Esophagus muscularis mucosa (tissue), 4 donors: ENCODE measurements at regions not wholly inside any gene's neighbourhood (a gene's known extent, or its start where the extent isn't known, plus 50 kb on each side); places are given as distances from the start of the nearest gene placed in this dataset.
"Not testable (repeated sequence)": the region's sequence is repeated elsewhere in the genome, so short reads cannot be mapped to it uniquely, and the experiment has no call there.

ENCODE experiments used
- DNase-seq: peaks from one replicate; pipeline ENCODE4 v3.0.0-alpha.2; 2017; ENCODE audit errors: extremely low spot score
- H3K27ac ChIP-seq, 4 donors: fragments of 200-600 bp; sonication (generic); replicated peaks in 1 of 4; 1 replicate in 3 of 4; 2 replicates in 1 of 4; pipeline ENCODE4 v1.5.1; 2016 to 2019; ENCODE audit warnings: mild to moderate bottlenecking in 1 of 4
- H3K27me3 ChIP-seq, 4 donors: fragments of 200-600 bp; sonication (generic); one replicate each; pipeline versions ENCODE4 v1.5.1 to v1.6.0; 2016 to 2019
- H3K36me3 ChIP-seq, 4 donors: fragments of 200-600 bp; sonication (generic); one replicate each; pipeline ENCODE4 v1.5.1; 2016 to 2019
- H3K4me1 ChIP-seq, 4 donors: fragments of 200-600 bp; sonication (generic); one replicate each; pipeline ENCODE4 v1.5.1; 2016 to 2019
- H3K4me3 ChIP-seq, 4 donors: fragments of 200-600 bp; sonication (generic); 1 replicate in 2 of 4; 2 replicates in 2 of 4; pipeline ENCODE4 v1.5.1; 2016 to 2019; ENCODE audit warnings: mild to moderate bottlenecking in 4 of 4, moderate library complexity in 1 of 4
- H3K9me3 ChIP-seq, 4 donors: fragments of 200-600 bp; sonication (generic); 1 replicate in 3 of 4; 2 replicates in 1 of 4; pipeline ENCODE4 v1.5.1; 2016 to 2019
- CTCF ChIP-seq, 3 experiments: fragments of 200-600 bp in 2 of 3; fragments of 450-650 bp in 1 of 3; sonication (generic) in 2 of 3; IDR thresholded peaks; one replicate each; pipeline ENCODE4 v1.5.1; 2017 to 2019; ENCODE audit warnings: antibody characterized with exemption in 3 of 3, mild to moderate bottlenecking in 2 of 3, moderate library complexity in 1 of 3
- EP300 ChIP-seq: sonication (generic); formaldehyde crosslinking; IDR thresholded peaks from one replicate; pipeline ENCODE4 v1.6.1; 2017; ENCODE audit warnings: antibody characterized with exemption
- POLR2A ChIP-seq: fragments of 450-650 bp; IDR thresholded peaks from one replicate; pipeline ENCODE4 v1.6.1; 2017; ENCODE audit warnings: antibody characterized with exemption, moderate library complexity, mild to moderate bottlenecking, low read depth
- POLR2AphosphoS5 ChIP-seq, 2 donors: sonication (generic); formaldehyde crosslinking; IDR thresholded peaks; one replicate each; pipeline ENCODE4 v1.6.1; 2017; ENCODE audit warnings: antibody characterized with exemption in 2 of 2
- WGBS: methylation state at CpG from one replicate; pipeline ENCODE4 v1.1.5; 2018; 5-methylcytosine and 5-hydroxymethylcytosine counted together
- intact Hi-C: fragments of 100-400 bp; cut with DNase I; formaldehyde crosslinking; loops from one replicate; pipeline ENCODE4 v1.15.1; 2023

GRCh38 chr3:109863701-109864100 lies 526.4 kb upstream of the DPPA4 start:
- Histone ChIP-seq H3K36me3 (no peaks in the 10 kb centered on the region), H3K27me3 (no peaks in the 10 kb centered on the region), H3K9me3 (peaks cover 0 to 7% (median 2%) of the 10 kb centered on the region in 4 donors), H3K4me1 (no peaks in the 10 kb centered on the region), H3K4me3 (no peak overlapping the region), H3K27ac (no peak overlapping the region)
- no peak for DNase-seq
- WGBS: 100% methylated on average over 1 of the region's 1 CpG
- intact Hi-C loops: no loop called here
- TF ChIP-seq EP300 (no peak), POLR2A (no peak), CTCF (IDR thresholded peaks at IDR 0.05) (no peak), POLR2AphosphoS5 (IDR thresholded peaks at IDR 0.05) (no peak)

DNA sequence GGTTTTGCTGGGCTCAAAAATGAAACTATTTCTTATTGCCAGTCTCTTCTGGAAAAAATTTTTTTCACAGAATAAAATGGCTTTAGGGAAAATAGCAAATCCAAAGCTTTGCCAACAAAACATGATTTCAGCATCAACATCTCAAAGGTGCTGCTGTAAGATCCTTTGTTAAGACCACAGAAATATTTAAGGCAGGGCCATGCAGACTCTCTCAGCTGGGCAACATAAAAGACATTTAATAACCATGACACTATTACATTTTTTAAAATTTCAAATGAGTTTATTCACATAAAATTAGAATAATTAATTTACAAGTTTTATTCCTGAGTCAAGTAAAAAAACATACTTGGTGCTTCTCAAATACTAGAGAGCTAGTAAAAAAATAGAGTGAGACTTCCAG lies 527.1 kb upstream of the DPPA4 start:
- Histone ChIP-seq H3K36me3 (no peaks in the 10 kb centered on the region), H3K4me1 (no peaks in the 10 kb centered on the region), H3K9me3 (peaks cover 0 to 7% (median 2%) of the 10 kb centered on the region in 4 donors), H3K4me3 (no peak overlapping the region), H3K27ac (no peak overlapping the region), H3K27me3 (no peaks in the 10 kb centered on the region)
- intact Hi-C loops: no loop called here
- TF ChIP-seq EP300 (no peak), CTCF (IDR thresholded peaks at IDR 0.05) (no peak), POLR2AphosphoS5 (IDR thresholded peaks at IDR 0.05) (no peak), POLR2A (no peak)
- no peak for DNase-seq

GRCh38 chr3:109869586-109869985 lies 532.2 kb upstream of the DPPA4 start:
- H3K36me3 ChIP-seq: no peaks in the 10 kb centered on the region

GRCh38 chr3:109874896-109875708 lies 537.8 kb upstream of the DPPA4 start:
- Histone ChIP-seq H3K27ac (no peak overlapping the region), H3K4me1 (no peaks in the 10 kb centered on the region), H3K4me3 (no peak overlapping the region), H3K9me3 (no peaks in the 10 kb centered on the region), H3K27me3 (no peaks in the 10 kb centered on the region), H3K36me3 (no peaks in the 10 kb centered on the region)
- TF ChIP-seq POLR2A (no peak), POLR2AphosphoS5 (IDR thresholded peaks at IDR 0.05) (no peak), EP300 (no peak)
- intact Hi-C loops: no loop called here
- 80% methylated on average over 1 of the region's 1 CpG for WGBS
- no peak for DNase-seq

More at GRCh38 chr3:109869586-109869985, 532.2 kb upstream of the DPPA4 start:
- no peaks in the 10 kb centered on the region for H3K27me3 ChIP-seq
- H3K27ac ChIP-seq: no peak overlapping the region
- TF ChIP-seq POLR2A (no peak), POLR2AphosphoS5 (IDR thresholded peaks at IDR 0.05) (no peak), CTCF (IDR thresholded peaks at IDR 0.05) (no peak), EP300 (no peak)
- H3K9me3 ChIP-seq: peaks cover 0 to 7% (median 2%) of the 10 kb centered on the region in 4 donors
- DNase-seq: no peak
- intact Hi-C loops: no loop called here
- no peak overlapping the region for H3K4me3 ChIP-seq
- no peaks in the 10 kb centered on the region for H3K4me1 ChIP-seq

GRCh38 chr3:109877616-109878015 lies 540.3 kb upstream of the DPPA4 start:
- H3K9me3 ChIP-seq, H3K27ac ChIP-seq, DNase-seq, intact Hi-C loops, H3K36me3 ChIP-seq, H3K4me1 ChIP-seq, H3K27me3 ChIP-seq, H3K4me3 ChIP-seq: not testable (repeated sequence)
- WGBS: 97% methylated on average over 2 of the region's 2 CpGs

DNA sequence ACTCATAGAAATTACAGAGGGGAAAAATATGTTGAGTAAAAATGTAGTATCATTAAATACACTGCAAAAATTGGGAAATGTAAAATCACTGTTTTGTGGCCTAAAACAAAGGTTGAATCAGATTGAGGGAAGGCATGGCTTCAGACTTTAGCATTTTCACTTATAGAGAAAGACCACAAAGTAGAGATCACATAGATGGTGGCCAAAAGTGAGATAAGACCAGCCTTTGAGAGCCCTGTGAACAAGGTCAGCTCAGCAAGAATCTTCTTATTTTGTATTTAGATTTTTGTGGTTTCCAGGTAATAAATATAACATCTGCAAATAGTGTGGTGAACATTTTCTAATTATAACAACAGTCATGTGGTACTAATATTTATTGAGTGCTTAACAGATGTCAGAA lies 544.8 kb upstream of the DPPA4 start:
- Histone ChIP-seq H3K4me1 (no peaks in the 10 kb centered on the region), H3K9me3 (no peaks in the 10 kb centered on the region), H3K36me3 (no peaks in the 10 kb centered on the region), H3K27ac (no peak overlapping the region), H3K27me3 (no peaks in the 10 kb centered on the region), H3K4me3 (no peak overlapping the region)
- DNase-seq: no peak
- no peak for TF ChIP-seq EP300
- no peak for TF ChIP-seq CTCF (IDR thresholded peaks at IDR 0.05)
- TF ChIP-seq POLR2AphosphoS5 (IDR thresholded peaks at IDR 0.05): no peak
- TF ChIP-seq POLR2A: no peak
- intact Hi-C loops: no loop called here
